DMS153 treated with DMSO at 0.1 percent for 48 hours (cell line): ENCODE measurements at regions not wholly inside any gene's neighbourhood (a gene's known extent, or its start where the extent isn't known, plus 50 kb on each side); places are given as distances from the start of the nearest gene placed in this dataset.
"Not testable (repeated sequence)": the region's sequence is repeated elsewhere in the genome, so short reads cannot be mapped to it uniquely, and the experiment has no call there.

ENCODE experiments used
- DNase-seq: peaks from one replicate; lab custom pipeline; 2025; ENCODE audit not compliant: unreplicated experiment; lab: John Stamatoyannopoulos, UW

DNA sequence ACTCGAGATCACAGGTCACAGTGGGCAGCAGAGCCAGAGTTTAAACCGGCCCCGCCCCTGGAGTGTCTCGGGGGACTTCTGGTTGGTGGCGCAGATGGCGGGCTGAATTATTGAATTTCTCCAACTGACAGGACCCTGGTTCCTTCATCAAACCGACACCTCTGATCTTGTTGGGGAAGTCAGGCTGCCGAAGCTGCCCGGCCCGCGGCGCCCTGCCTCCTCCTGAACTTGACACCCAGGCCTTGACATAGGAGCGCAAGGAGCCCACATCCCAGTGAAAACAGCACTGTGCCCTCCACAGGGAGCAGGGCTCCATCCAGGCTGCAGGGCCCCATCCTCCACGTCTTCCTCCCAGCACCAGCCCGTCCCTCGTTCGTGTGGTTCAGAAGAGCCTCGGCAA, 105.2 kb downstream of the OLFM1 start:
- DNase-seq = no peak

DNA sequence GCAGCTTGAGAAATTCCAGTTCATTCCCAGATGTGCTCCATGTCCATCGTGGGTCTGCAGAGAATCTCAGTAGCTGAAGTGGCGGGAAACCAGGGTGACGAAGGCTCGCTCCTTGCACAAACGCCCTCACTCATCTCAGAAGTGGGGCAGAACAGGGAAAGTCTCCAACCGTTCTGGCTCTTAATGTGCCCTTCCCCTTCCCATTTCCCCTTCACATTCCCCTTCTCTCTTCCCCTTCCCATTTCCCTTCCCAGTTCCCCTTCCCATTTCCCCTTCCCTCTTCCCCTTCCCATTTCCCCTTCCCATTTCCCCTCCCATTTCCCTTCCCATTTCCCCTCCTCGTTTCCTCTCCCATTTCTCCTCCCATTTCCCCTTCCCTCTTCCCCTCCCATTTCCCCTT, 108.5 kb downstream of the OLFM1 start:
- not testable (repeated sequence) for DNase-seq

DNA sequence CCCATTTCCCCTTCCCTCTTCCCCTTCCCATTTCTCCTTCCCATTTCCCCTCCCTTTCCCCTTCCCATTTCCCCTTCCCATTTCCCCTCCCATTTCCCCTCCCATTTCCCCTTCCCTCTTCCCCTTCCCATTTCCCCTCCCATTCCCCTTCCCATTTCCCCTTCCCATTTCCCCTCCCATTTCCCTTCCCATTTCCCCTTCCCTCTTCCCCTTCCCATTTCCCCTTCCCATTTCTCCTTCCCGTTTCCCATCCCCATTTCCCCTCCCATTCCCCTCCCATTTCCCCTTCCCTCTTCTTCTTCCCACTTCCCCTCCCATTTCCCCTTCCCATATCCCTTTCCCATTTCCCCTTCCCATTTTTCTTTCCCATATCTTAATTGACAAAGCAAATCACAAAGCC, 109.0 kb downstream of the OLFM1 start:
- DNase-seq = no peak

DNA sequence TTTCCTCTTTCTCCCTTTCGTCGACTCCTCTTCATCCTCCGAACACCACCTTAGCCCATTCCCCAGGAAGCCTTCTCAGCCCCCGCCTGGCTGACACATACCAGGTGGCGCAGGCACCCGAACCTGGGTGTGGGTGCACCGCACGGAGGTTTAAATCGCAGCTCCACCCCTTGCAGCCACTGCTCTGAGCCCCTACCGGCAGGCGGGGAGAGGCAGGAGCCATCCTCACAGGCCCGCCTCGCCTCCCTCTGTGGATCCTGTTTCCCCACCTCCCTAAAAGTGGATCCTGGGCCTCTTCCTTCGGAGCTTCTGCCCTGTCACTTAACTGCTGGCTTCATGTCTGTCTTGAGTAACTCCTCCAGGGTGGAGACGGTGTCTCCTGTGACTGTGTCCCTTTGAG, 110.7 kb downstream of the OLFM1 start:
- no peak for DNase-seq

DNA sequence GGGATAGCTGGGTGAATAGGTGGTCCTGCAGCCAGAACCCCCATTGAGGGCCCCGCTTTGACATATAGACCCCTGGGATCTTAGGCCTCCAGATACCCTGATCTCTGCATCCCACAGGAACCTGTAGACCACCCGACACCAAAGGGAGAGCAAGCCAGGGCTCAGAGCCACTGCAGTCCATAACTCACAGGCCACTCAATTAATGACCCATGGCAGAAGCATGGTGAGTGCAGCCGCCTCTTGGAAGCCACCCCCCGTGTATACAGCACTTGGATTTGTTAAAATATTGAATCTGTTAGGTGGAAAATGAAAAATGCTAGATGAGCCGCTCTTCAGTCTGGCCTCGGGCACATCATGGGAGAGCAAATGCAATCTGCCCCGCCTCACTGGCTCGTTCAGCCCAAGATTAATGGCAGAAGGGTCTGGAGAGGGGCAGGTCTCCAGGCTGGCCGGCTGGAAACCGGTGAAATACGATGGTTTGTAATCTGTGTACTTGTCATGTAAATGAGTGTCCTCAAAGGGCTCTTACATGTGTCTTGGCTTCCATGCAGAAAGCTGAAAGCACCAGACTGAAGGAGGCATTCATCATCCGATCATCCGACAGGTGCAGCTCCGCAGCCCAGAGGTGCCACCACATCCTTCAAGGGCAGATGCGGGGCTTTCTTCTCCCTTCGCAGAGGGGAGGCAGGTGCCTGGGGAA, 111.3 kb downstream of the OLFM1 start:
- no peak for DNase-seq

DNA sequence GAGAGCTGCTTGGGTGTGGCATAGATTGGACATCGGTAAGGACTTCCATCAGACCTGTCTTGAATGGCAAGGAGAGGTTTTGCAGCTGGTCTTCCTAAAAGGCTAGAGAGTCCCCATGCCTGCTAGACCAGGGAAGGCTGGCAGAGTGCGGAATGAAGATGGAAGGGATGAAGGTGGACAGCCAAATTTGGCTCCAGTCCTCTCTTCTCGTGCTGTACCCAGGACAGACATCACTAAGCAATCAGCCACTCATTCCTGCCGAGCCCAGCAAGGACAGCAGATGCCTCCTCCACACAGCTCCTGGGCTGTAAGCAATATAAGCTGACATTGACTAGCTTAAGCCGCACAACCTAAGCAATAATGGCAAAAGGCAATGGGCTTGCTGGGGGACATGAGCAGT, 112.0 kb downstream of the OLFM1 start:
- no peak for DNase-seq

DNA sequence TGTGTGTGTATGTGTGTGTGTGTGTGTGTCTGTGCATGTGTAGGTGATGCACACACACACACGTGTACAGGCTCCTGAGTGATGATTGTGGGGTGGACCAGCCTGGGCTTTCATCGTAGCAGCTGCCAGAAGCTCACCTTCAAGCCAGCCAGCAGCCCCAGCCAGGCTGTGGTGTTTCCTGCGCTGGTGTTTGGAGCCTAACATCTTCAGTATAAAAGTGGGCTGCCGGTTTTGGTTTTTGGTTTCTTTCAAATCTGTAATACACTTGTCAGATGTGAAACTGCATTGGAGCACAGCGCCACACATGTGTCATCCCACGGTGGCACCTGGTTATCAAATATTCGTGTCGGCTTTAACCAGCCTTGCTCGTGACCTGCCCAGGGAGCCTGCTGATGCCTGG, 114.2 kb downstream of the OLFM1 start:
- DNase-seq = no peak

DNA sequence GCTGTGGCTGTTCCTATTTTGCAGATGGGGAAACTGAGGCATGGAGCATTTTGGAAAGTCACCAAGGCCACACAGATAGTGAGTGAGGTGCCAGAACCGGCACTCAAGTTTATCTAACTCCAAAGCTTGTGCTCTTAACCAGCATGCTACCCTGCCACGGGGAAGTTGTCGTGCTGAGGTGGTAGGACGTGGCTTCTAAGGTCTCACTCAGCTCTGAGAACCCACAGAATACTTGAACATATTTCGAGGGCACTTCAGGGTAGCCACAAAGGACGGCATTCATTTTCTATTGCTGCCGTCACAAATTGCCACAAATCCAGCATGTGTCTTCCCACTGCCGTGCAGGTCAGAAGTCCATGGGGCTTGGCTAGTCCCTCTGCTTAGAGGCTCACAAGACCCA, 116.7 kb downstream of the OLFM1 start:
- no peak for DNase-seq

DNA sequence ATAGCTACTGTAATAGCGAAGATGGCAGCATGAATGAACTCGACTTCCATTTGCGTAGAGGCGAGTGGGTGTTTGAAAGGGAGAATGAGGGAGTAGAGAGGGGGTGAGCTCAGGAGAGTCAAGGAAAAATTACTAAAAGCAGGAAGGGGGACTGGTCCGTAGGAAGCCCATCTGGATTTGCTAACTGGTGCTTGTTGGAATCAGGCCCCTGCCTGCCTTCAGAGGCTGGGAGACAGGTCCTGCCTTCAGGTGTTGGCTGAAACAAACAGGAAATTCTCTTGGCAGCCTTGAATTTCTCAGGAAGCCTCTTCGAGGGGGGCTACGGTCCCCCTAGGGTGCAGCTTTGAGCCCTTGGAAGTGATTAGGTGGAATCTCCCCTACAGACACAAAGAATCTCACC, 121.7 kb downstream of the OLFM1 start:
- DNase-seq = no peak

DNA sequence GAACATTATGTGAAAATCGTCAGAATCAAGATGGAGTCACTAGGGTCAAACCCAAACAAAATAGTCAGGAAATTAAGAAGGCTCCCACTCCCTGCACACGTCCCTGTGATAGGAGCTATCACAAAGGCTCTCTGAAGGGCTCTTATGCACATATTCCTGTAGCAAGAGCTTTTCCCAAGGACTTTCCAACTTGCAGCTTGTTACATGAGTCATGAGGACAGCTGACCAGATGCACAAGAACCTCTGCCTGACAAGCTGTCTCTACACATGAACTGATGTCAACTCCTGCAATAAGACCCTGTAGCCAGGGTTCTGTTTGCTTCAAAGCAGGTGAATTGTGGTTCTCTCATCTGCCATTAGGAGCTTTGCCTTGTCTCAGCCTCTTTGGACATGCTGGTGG, 122.4 kb downstream of the OLFM1 start:
- no peak for DNase-seq

DNA sequence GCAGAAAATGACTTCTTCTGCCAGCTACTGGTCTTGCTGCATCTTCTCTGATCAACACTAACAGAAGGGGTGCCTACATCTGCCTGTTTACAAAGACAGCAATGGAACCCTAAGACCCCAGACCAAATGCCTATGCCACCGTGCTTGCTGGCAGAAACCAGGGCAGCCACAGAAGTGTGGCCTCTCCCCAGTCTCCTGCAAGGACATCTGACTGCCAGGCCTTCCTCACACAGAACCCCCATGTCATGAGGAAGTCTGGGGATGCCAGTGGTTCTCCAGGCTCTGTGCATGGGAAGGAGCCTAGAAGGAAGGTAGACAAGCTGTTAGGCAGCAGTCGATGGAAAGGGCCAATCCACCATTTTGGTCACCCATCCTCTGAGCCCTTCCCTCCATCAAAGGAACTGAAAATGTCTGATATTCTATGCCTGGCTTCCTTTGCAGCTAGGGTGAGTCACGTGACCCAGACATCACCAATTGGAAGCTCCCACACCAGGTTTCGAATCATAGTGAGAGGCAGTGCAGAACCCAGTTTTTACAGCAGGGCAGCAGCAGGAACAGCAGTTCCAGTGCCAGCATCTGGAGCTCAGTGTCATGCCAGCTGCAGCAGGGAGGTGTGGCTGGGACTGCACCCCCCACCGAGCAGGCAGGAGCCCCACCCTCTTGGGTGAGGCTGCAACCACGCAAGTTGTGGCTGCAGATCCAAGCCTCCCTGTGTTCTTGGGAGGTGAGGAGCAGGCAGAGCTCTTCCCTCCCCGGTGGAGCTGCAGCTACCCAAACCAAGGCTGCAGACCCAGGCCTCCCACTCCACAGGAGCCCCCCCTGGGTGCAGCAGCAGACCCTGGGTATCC, 123.4 kb downstream of the OLFM1 start:
- no peak for DNase-seq

DNA sequence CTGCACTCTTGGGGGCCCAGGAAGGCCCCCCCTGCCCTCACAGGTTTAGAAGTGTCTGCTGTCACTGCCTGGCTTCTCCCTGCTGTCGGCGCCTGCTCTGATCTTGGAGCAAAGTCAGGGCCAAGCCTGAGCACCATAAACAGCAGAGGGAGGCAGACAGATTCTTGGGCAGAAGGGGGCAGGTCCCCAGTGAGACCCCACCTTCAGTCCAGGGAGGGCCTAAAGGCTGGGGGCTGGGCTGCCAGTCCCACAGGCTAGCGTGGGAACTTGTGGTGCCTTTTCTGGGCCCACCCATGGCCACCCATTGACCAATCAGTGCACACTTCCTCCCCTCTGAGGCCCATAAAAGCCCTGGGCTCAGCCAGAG, 124.0 kb downstream of the OLFM1 start:
- DNase-seq = no peak

DNA sequence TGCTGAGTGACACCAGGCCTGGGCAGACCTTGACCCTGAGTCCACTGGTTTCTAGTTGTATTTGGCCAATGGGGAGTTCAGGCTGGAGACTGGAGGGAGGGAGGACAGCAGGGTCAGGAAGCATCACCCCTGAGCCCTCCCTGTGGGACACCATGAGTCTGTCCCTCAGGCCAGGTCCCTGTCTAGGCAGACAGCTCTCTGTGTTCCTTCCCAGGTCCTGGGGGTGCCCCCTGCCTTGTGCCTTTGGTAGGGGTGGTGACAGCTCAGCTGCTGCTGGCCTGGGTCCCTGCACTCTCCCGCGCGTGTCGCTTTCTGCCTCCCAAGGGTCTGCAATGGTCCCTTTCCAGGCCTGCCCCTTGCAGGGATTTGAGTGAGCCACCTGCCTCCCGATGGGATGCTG, 125.5 kb downstream of the OLFM1 start:
- DNase-seq = no peak

DNA sequence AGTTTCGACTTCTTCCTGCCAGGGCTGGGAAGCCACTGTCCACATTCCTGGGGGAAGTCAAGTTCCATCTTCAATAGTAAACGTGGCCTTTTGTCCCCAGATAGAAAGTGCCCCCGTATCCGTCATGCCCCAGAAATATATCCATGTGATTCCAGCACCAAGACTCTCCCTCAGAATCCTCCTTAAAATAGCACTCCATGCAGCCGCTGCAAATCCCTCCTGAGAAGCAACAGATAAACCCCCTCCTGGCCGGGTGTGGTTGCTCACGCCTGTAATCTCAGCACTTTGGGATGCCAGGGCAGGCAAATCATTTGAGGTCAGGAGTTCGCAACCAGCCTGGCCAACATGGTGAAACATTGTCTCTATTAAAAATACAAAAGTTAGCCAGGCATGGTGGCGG, 126.1 kb downstream of the OLFM1 start:
- no peak for DNase-seq

DNA sequence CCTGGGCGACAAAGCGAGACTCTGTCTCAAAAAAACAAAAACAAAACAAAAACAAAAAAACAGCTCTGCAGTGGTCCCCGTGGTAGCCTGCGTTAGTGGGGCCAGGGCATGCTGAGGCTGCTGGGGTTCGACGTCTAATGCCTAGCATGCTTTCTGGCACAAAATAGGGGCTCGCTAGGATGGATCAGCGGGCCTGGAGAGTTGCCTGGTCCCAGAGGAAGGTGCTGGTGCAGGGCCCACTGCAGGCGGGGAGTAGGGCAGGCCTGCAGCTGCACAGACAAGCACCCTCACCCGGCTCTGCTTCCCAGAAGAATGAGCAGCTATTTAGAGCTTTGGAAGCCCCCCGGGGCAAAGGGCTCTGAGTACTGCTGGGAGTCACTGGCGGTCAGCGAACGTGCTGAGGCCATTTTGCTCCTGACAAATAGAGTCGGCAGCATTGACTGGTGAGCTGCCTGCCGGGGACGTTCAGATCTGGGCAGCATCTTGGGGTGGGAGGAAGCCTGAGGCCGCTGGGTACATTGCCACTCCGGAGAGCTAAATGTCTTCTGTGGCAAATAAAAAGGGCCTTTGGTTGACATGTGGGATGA, 126.7 kb downstream of the OLFM1 start:
- DNase-seq = no peak

DNA sequence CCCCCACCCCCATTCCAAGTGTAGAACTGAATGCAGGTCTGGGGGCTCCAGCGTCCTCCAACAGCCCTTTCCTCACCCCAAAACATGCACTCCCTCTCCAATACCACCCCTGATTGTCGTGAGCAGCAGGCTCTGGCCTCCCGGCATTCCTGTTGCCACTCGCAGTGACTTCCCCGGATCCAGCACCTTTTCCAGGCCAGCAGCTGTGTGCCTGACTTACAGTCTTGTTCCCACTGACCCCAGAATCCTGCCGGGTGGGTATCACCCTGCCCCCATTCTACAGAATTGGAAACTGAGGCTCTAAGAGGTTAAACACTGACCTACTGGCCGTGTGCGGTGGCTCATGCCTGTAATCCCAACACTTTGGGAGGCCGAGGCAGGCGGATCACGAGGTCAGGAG, 127.2 kb downstream of the OLFM1 start:
- DNase-seq = no peak

DNA sequence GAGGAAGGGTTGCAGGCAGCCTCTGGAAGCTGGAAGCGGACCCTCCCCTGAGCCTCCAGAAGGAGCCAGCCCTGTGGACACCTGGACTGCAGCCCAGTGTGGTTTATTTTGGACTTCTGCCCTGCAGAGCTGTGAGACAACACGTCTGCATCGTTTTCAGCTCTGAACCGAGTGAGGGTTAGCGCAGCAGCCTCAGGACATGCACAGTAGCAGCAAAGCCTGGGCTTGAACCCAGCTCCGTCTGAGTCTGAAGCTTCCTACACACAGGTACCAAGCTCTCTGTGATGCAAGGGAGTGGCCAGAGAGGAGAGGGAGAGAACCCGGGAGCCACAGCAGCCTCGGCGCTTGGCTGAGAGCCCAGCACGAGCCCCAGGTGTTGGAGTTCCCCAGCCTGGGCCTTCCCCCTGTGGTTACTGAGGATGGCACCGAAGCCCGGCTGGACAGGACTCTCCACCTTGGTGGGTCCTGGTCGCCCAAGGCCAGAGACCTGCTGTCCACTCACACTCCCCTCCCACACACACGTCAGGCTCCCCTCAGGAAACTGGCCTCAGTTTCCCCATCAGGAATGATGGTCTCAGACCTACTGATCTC, 128.2 kb downstream of the OLFM1 start:
- DNase-seq = no peak

DNA sequence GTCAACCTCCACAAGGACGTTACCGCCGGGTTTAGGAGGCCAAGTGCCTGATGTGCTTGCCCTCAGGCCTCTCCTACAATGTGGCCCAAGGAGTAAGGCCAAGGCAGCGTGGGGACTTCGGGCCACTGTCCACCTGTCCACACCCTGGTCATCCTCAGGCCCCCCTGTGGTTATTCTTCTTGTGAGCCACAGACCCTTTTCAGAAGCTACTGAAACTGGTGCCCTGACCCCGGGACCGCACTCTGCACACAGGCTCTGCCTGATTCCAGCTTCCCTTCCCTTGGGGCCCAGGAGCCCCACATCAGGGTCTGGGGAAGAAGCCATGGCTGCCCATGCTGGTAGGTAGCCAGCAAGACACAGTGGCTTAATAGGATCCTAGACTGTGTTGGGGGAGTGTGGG, 128.8 kb downstream of the OLFM1 start:
- no peak for DNase-seq

DNA sequence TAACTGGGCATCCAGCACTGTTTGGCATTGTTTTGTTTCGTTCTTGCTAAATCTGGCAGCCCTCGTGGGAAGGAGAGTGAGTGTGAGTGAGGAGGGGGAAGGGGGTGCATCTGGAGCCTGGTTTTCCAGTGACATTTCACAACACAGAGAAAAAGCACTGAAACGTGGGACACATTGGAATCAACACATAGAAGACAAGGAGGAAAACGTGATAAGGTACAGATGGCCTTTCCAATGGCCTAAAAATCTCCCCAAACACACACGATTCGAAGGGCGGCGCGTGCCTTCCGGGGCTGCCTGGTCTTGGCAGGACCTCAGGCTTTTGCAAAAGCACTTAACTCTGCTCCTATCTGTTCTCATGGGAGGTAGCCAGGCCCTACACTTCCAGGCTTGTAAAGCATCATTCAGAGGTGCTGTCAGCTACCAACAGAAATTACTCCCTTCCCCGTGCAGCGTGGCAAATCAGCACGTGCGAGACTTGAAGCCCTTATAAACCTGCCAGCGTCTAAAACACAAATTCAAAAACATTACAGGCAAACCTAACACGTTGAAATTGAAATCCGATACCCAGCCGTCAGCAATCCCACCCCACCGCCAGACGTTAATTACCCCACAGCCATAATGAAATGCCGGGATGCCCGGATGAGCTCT, 129.4 kb downstream of the OLFM1 start:
- no peak for DNase-seq

DNA sequence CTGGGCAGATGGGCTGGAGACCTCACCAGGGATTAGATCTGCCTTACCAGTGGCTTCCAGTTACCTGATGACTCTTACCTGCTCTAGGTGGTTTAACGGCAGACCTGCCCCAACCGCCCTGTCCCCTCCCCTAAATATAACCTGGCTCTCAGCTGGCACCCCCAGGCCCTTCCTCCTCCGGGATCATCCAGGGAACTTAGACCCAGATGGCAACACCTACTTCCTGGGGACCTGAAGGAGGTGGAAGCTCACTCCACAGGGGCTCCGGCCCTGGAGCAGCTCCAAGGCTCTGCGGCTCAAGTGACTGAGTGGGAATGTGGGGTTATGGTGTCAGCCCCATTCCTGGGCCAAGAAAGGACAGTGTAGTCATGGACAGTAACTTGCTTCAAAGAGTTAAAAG, 130.4 kb downstream of the OLFM1 start:
- DNase-seq = no peak
